A549 (cell line): ENCODE measurements at regions not wholly inside any gene's neighbourhood (a gene's known extent, or its start where the extent isn't known, plus 50 kb on each side); places are given as distances from the start of the nearest gene placed in this dataset.

ENCODE experiments used
- ATAC-seq, 2 experiments: fragments of 200-7000 bp in 1 of 2; fragments of >200 bp in 1 of 2; cut with Nextera tagmentation in 1 of 2; cut with Tn5 transposase in 1 of 2; 3 replicates each; pipeline versions ENCODE4 v1.8.0 to v1.9.1; 2018 to 2020; ENCODE audit warnings: mild to moderate bottlenecking in 1 of 2, moderate library complexity in 1 of 2
- CTCF ChIA-PET: fragments of 300-600 bp; sonication (Branson Sonifier 250); formaldehyde crosslinking; extraction: SDS; loops from one replicate; lab custom pipeline; 2021; ENCODE audit warnings: antibody characterized with exemption, inconsistent platforms; lab: Yijun Ruan, JAX
- POLR2A ChIA-PET: fragments of 350-600 bp; formaldehyde crosslinking; extraction: SDS; loops from one replicate; lab custom pipeline; 2021; ENCODE audit warnings: antibody characterized with exemption, inconsistent platforms; lab: Yijun Ruan, JAX
- DNase-seq, 2 experiments: peaks; one replicate each; pipeline versions ENCODE4 v3.0.0 to v3.0.0-alpha.2; 2011 to 2016; ENCODE audit warnings: low read depth in 1 of 2, low spot score in 1 of 2
- FAIRE-seq: peaks from 2 replicates; lab custom pipeline; 2011; peaks lifted over from hg19 to GRCh38; lab: Jason Lieb, UNC
- H3K27ac ChIP-seq, 2 experiments: fragments of >200 bp; sonication (Bioruptor Twin); formaldehyde crosslinking; 3 replicates each; pipeline ENCODE4 v1.5.1; 2016 to 2017
- H3K4me1 ChIP-seq: fragments of >200 bp; sonication (Bioruptor Twin); formaldehyde crosslinking; 3 replicates; pipeline ENCODE4 v1.6.1; 2016
- H3K4me2 ChIP-seq: fragments of >200 bp; sonication (Bioruptor Twin); formaldehyde crosslinking; 3 replicates; pipeline ENCODE4 v1.6.1; 2016
- H3K4me3 ChIP-seq: fragments of >200 bp; sonication (Bioruptor Twin); formaldehyde crosslinking; 3 replicates; pipeline ENCODE4 v1.5.1; 2016
- H3K9me3 ChIP-seq: fragments of >200 bp; sonication (Bioruptor Twin); formaldehyde crosslinking; 3 replicates; pipeline ENCODE4 v1.6.1; 2016
- CTCF ChIP-seq: fragments of >200 bp; sonication (Bioruptor Twin); formaldehyde crosslinking; IDR thresholded peaks from 3 replicates; pipeline ENCODE4 v1.5.1; 2016
- E2F6 ChIP-seq: IDR thresholded peaks from 2 replicates; pipeline ENCODE4 v1.6.1; 2012; ENCODE audit warnings: low read depth, borderline replicate concordance
- EHF ChIP-seq: fragments of 250-450 bp; sonication (Bioruptor Pico); IDR thresholded peaks from 2 replicates; pipeline ENCODE4 v1.5.0; 2020; ENCODE audit warnings: mild to moderate bottlenecking
- ELK1 ChIP-seq: fragments of 150-350 bp; IDR thresholded peaks from 2 replicates; pipeline ENCODE4 v1.6.1; 2014; ENCODE audit warnings: low read depth, mild to moderate bottlenecking, low read length
- EP300 ChIP-seq, 2 experiments: fragments of >200 bp; sonication (Bioruptor Twin); formaldehyde crosslinking; IDR thresholded peaks; 2 replicates in 1 of 2; 3 replicates in 1 of 2; pipeline ENCODE4 v1.6.1; 2016 to 2017
- ESRRA ChIP-seq: fragments of 150-350 bp; IDR thresholded peaks from 2 replicates; pipeline ENCODE4 v1.6.1; 2014; ENCODE audit warnings: mild to moderate bottlenecking, low read length, borderline replicate concordance
- FOXS1 ChIP-seq: fragments of 250-450 bp; sonication (Bioruptor Pico); IDR thresholded peaks from 2 replicates; pipeline ENCODE4 v1.5.0; 2020; ENCODE audit warnings: mild to moderate bottlenecking, moderate library complexity
- GATA3 ChIP-seq: IDR thresholded peaks from 2 replicates; pipeline ENCODE4 v1.6.1; 2012; ENCODE audit warnings: borderline replicate concordance
- HDAC2 ChIP-seq: fragments of 200-600 bp; sonication (generic); IDR thresholded peaks from 2 replicates; pipeline ENCODE4 v1.6.1; 2016
- HES2 ChIP-seq: fragments of >200 bp; sonication (Bioruptor Twin); formaldehyde crosslinking; IDR thresholded peaks from 2 replicates; pipeline ENCODE4 v1.6.1; 2016
- HOXA7 ChIP-seq: fragments of 250-450 bp; sonication (Bioruptor Pico); IDR thresholded peaks from 2 replicates; pipeline ENCODE4 v1.5.0; 2020; ENCODE audit warnings: mild to moderate bottlenecking, moderate library complexity
- JUNB ChIP-seq: fragments of >200 bp; sonication (Bioruptor Twin); formaldehyde crosslinking; IDR thresholded peaks from 2 replicates; pipeline ENCODE4 v1.6.1; 2016
- KDM5A ChIP-seq: fragments of 200-600 bp; sonication (generic); IDR thresholded peaks from 2 replicates; pipeline ENCODE4 v1.6.1; 2016; ENCODE audit warnings: antibody characterized with exemption, mild to moderate bottlenecking
- MAFK ChIP-seq: fragments of 450-650 bp; IDR thresholded peaks from 2 replicates; pipeline ENCODE4 v1.6.1; 2014; ENCODE audit not compliant: partially characterized antibody
- NFE2L2 ChIP-seq: fragments of 150-350 bp; conservative IDR thresholded peaks from 2 replicates; pipeline ENCODE4 v1.6.1; 2014; ENCODE audit warnings: low read length
- POLR2AphosphoS2 ChIP-seq: conservative IDR thresholded peaks from 2 replicates; pipeline ENCODE4 v1.6.1; 2012; ENCODE audit warnings: low read length, improper control_type of control experiment, inconsistent platforms
- REST ChIP-seq: fragments of 200-600 bp; sonication (generic); IDR thresholded peaks from 2 replicates; pipeline ENCODE4 v1.6.1; 2016; ENCODE audit warnings: antibody characterized with exemption, mild to moderate bottlenecking, moderate library complexity
- RNF2 ChIP-seq: fragments of 200-600 bp; sonication (generic); IDR thresholded peaks from 2 replicates; pipeline ENCODE4 v1.6.1; 2016; ENCODE audit warnings: low read depth, mild to moderate bottlenecking, antibody characterized with exemption, moderate library complexity, borderline replicate concordance
- TP53 ChIP-seq: fragments of 250-450 bp; sonication (Bioruptor Pico); IDR thresholded peaks from 2 replicates; pipeline ENCODE4 v1.5.0; 2021; ENCODE audit warnings: mild to moderate bottlenecking, moderate library complexity
- ZFP36 ChIP-seq: fragments of 450-650 bp; IDR thresholded peaks from 2 replicates; pipeline ENCODE4 v1.6.1; 2014; ENCODE audit warnings: borderline replicate concordance; ENCODE audit not compliant: partially characterized antibody
- WGBS: methylation state at CpG from one replicate; pipeline ENCODE4 v1.1.6; 2017; ENCODE audit errors: missing lambda C conversion rate; 5-methylcytosine and 5-hydroxymethylcytosine counted together

- WGBS = 36% methylated on average over 12 of the region's 12 CpGs
- POLR2A ChIA-PET = no interaction called here
These were observed 178.9 kb downstream of the SREK1 start for GRCh38 chr5:66322786-66323528.

GRCh38 chr5:66323529-66323895 is 179.4 kb downstream of the SREK1 start:
- ATAC-seq (no peak), DNase-seq (no peak), FAIRE-seq (no peak)
- TF ChIP-seq REST (no peak), POLR2AphosphoS2 (no peak)
- Histone ChIP-seq H3K4me2 (no peak overlapping the region), H3K27ac (no peak overlapping the region), H3K4me3 (no peak overlapping the region), H3K4me1 (no peaks in the 10 kb centered on the region), H3K9me3 (no peaks in the 10 kb centered on the region)
- ChIA-PET CTCF (interaction anchor here (1.0 to 14.0 kb wide), 2 partner anchors 9 to 16 kb away, joined by 3 to 113 read pairs; no protein-coding TSS in a partner anchor), POLR2A (no interaction called here)
- 59% methylated on average over 13 of the region's 13 CpGs for WGBS

More at GRCh38 chr5:66322786-66323528, 178.9 kb downstream of the SREK1 start:
- TF ChIP-seq KDM5A (no peak), ZFP36 (no peak), HDAC2 (no peak), HOXA7 (CRISPR knock-in tag) (no peak), EP300 (IDR thresholded peaks at IDR 0.05) (no peak), ESRRA (no peak), ELK1 (no peak), JUNB (no peak), FOXS1 (CRISPR knock-in tag) (no peak), RNF2 (no peak), TP53 (CRISPR knock-in tag) (no peak), E2F6 (no peak)
- DNase-seq = no peak
- Histone ChIP-seq H3K4me2 (no peak overlapping the region), H3K27ac (no peak overlapping the region), H3K4me1 (no peaks in the 10 kb centered on the region), H3K9me3 (no peaks in the 10 kb centered on the region), H3K4me3 (no peak overlapping the region)
- CTCF ChIA-PET = interaction anchor here (1.0 to 14.0 kb wide), 2 partner anchors 9 to 16 kb away, joined by 3 to 113 read pairs; no protein-coding TSS in a partner anchor
- no peak for FAIRE-seq
- ATAC-seq = no peak

- ATAC-seq (no peak), DNase-seq (no peak), FAIRE-seq (no peak)
- Histone ChIP-seq H3K27ac (no peak overlapping the region), H3K9me3 (no peaks in the 10 kb centered on the region), H3K4me1 (no peaks in the 10 kb centered on the region), H3K4me3 (no peak overlapping the region), H3K4me2 (no peak overlapping the region)
- 5% methylated on average over 1 of the region's 1 CpG for WGBS
- TF ChIP-seq FOXS1 (CRISPR knock-in tag) = no peak
- TF ChIP-seq HES2 = no peak
- TF ChIP-seq E2F6 = no peak
- TF ChIP-seq NFE2L2 = no peak
- no peak for TF ChIP-seq CTCF
- no peak for TF ChIP-seq GATA3
- no peak for TF ChIP-seq ESRRA
- no peak for TF ChIP-seq EHF (CRISPR knock-in tag)
- TF ChIP-seq MAFK = no peak
- ChIA-PET POLR2A (no interaction called here), CTCF (interaction anchor here (1.0 to 14.0 kb wide), 4 partner anchors 8 to 433 kb away, joined by 3 to 113 read pairs (median 3); no protein-coding TSS in a partner anchor)
These were observed 180.3 kb downstream of the SREK1 start for GRCh38 chr5:66324357-66324756.
